C4-2B (cell line): ENCODE measurements at regions not wholly inside any gene's neighbourhood (a gene's known extent, or its start where the extent isn't known, plus 50 kb on each side); places are given as distances from the start of the nearest gene placed in this dataset.

Experiments
- CTCF ChIP-seq: fragments of 450-650 bp; conservative IDR thresholded peaks from 2 replicates; pipeline ENCODE4 v1.5.1; 2017; ENCODE audit warnings: mild to moderate bottlenecking
- ZFX ChIP-seq: fragments of 450-650 bp; IDR thresholded peaks from 2 replicates; pipeline ENCODE4 v1.6.1; 2017

DNA sequence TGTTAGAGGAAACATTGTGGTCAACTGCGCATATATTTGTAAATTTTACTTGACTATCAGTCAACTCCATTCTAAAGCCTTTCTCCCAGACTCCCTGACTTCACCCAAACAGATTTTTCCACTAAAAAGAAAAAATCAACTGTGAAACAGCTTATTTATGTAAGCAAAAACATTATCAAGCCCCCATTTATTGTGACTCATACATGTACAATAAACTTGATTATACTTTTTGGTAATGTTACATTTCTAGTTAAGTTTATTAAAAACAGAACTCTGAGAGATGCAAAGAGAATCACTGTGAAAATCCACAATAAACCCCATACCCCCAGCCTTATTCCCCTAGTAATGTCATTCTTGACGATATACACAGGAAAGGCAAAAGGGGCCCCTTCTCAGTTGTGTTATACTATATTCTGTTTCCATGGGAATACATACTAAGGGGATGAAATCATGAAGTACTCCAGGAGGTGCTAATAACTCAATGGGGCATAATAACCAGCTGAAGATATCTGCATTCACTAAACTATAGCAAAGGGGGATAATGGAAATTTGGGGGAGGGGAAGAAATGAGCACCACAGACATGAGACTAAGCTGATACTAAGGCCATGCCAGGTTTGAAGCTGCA, 616.0 kb downstream of the ACTL7B start:
- TF ChIP-seq CTCF, result no peak
- no peak for TF ChIP-seq ZFX
